ENCODE measurements at regions not wholly inside any gene's neighbourhood (a gene's known extent, or its start where the extent isn't known, plus 50 kb on each side); places are given as distances from the start of the nearest gene placed in this dataset.

GRCh38 chr15:66999046-66999968 is 66.1 kb upstream of the SMAD3 start:
- TF ChIP-seq, protein P1, sequence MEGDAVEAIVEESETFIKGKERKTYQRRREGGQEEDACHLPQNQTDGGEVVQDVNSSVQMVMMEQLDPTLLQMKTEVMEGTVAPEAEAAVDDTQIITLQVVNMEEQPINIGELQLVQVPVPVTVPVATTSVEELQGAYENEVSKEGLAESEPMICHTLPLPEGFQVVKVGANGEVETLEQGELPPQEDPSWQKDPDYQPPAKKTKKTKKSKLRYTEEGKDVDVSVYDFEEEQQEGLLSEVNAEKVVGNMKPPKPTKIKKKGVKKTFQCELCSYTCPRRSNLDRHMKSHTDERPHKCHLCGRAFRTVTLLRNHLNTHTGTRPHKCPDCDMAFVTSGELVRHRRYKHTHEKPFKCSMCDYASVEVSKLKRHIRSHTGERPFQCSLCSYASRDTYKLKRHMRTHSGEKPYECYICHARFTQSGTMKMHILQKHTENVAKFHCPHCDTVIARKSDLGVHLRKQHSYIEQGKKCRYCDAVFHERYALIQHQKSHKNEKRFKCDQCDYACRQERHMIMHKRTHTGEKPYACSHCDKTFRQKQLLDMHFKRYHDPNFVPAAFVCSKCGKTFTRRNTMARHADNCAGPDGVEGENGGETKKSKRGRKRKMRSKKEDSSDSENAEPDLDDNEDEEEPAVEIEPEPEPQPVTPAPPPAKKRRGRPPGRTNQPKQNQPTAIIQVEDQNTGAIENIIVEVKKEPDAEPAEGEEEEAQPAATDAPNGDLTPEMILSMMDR (IDR thresholded peaks at IDR 0.05; ENCODE audit: borderline replicate concordance, extremely low read depth, insufficient read depth) = no peak
- FAIRE-seq = no peak
- no peaks in the 10 kb centered on the region for H3K4me1 ChIP-seq (ENCODE audit: control insufficient read depth in 2 of 3, insufficient read depth in 2 of 3, low read depth in 1 of 3, low read length in 3 of 3)

DNA sequence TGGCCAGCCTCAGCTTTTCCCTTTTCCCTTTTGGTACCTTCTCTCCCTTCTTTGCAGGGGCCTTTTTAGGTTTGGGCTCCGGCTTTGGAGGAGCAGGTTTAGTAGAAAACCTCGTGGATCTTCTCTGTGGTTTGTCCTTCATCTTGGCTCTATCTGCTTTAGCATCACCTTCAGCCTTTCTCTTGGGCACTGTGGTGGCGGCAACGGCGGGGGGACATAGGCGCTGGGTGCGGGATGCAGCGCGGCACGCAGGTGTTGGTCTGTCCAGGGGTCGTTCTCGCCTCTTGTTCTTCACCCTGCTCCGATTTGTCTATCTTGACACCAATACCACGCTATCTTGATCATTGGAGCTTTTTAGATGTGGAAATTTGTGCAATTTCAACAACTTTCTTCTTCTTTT is 64.5 kb upstream of the SMAD3 start:
- no peak for FAIRE-seq
- no peaks in the 10 kb centered on the region for H3K27me3 ChIP-seq (ENCODE audit: control insufficient read depth, insufficient read depth, low read length)
- no peak overlapping the region for H3K27ac ChIP-seq (ENCODE audit: low read depth in 2 of 2, low read length in 2 of 2)
- no peak for DNase-seq
- no peaks in the 10 kb centered on the region for H3K36me3 ChIP-seq (ENCODE audit: control insufficient read depth in 2 of 3, insufficient read depth in 3 of 3, low read length in 3 of 3)
- TF ChIP-seq, protein P1 (IDR thresholded peaks at IDR 0.05; ENCODE audit: borderline replicate concordance, extremely low read depth, insufficient read depth) = no peak
- H3K9ac ChIP-seq (ENCODE audit: low read length in 3 of 3) = no peak overlapping the region
- H3K9me3 ChIP-seq (ENCODE audit: control insufficient read depth in 2 of 3, insufficient read depth in 1 of 3, low read length in 3 of 3) = no peaks in the 10 kb centered on the region
- H3K4me3 ChIP-seq (ENCODE audit: low read length in 3 of 3) = no peak overlapping the region
- H3K4me1 ChIP-seq (ENCODE audit: control insufficient read depth in 2 of 3, insufficient read depth in 2 of 3, low read depth in 1 of 3, low read length in 3 of 3) = no peaks in the 10 kb centered on the region
- intact Hi-C loops (cut with DNase I) = no loop called here

More at GRCh38 chr15:66999046-66999968, 66.1 kb upstream of the SMAD3 start:
- Histone ChIP-seq H3K36me3 (ENCODE audit: control insufficient read depth in 2 of 3, insufficient read depth in 3 of 3, low read length in 3 of 3) (no peaks in the 10 kb centered on the region), H3K9me3 (ENCODE audit: control insufficient read depth in 2 of 3, insufficient read depth in 1 of 3, low read length in 3 of 3) (no peaks in the 10 kb centered on the region), H3K4me3 (ENCODE audit: low read length in 3 of 3) (no peak overlapping the region), H3K9ac (ENCODE audit: low read length in 3 of 3) (no peak overlapping the region), H3K27me3 (ENCODE audit: control insufficient read depth, insufficient read depth, low read length) (no peaks in the 10 kb centered on the region), H3K27ac (ENCODE audit: low read depth in 2 of 2, low read length in 2 of 2) (no peak overlapping the region)
- DNase-seq = no peak
- intact Hi-C loops (cut with DNase I) = no loop called here

GRCh38 chr15:67002368-67002767 is 63.0 kb upstream of the SMAD3 start:
- Histone ChIP-seq H3K27ac (ENCODE audit: low read depth in 2 of 2, low read length in 2 of 2) (no peak overlapping the region), H3K36me3 (ENCODE audit: control insufficient read depth in 2 of 3, insufficient read depth in 3 of 3, low read length in 3 of 3) (no peaks in the 10 kb centered on the region), H3K4me1 (ENCODE audit: control insufficient read depth in 2 of 3, insufficient read depth in 2 of 3, low read depth in 1 of 3, low read length in 3 of 3) (no peaks in the 10 kb centered on the region), H3K4me3 (ENCODE audit: low read length in 3 of 3) (no peak overlapping the region), H3K9me3 (ENCODE audit: control insufficient read depth in 2 of 3, insufficient read depth in 1 of 3, low read length in 3 of 3) (no peaks in the 10 kb centered on the region), H3K27me3 (ENCODE audit: control insufficient read depth, insufficient read depth, low read length) (no peaks in the 10 kb centered on the region), H3K9ac (ENCODE audit: low read length in 3 of 3) (no peak overlapping the region)
- intact Hi-C loops (cut with DNase I) = no loop called here
- FAIRE-seq (no peak), DNase-seq (no peak)
- TF ChIP-seq, protein P1 (IDR thresholded peaks at IDR 0.05; ENCODE audit: borderline replicate concordance, extremely low read depth, insufficient read depth) = no peak
